Spinal cord (tissue), 9 donors: ENCODE measurements at regions not wholly inside any gene's neighbourhood (a gene's known extent, or its start where the extent isn't known, plus 50 kb on each side); places are given as distances from the start of the nearest gene placed in this dataset.

Source experiments
- DNase-seq, 6 donors: peaks; one replicate each; pipeline versions ENCODE4 v3.0.0 to v3.0.0-alpha.2; 2013 to 2015; ENCODE audit warnings: low spot score in 6 of 6, low read depth in 4 of 6
- H3K27ac ChIP-seq: one replicate; pipeline ENCODE4 v1.5.1; 2013; ENCODE audit warnings: low read depth, low read length, control low read depth
- H3K27me3 ChIP-seq: one replicate; pipeline ENCODE4 v1.6.1; 2013; ENCODE audit warnings: low read length; ENCODE audit not compliant: control insufficient read depth, insufficient read depth
- H3K36me3 ChIP-seq: one replicate; pipeline ENCODE4 v1.6.1; 2013; ENCODE audit warnings: low read length; ENCODE audit not compliant: control insufficient read depth, insufficient read depth
- H3K4me1 ChIP-seq: one replicate; pipeline ENCODE4 v1.6.1; 2013; ENCODE audit warnings: low read length; ENCODE audit not compliant: control insufficient read depth, insufficient read depth
- H3K4me3 ChIP-seq: one replicate; pipeline ENCODE4 v1.5.1; 2013; ENCODE audit warnings: low read depth, low read length, control low read depth
- H3K9me3 ChIP-seq: one replicate; pipeline ENCODE4 v1.6.1; 2013; ENCODE audit warnings: low read length; ENCODE audit not compliant: control insufficient read depth, insufficient read depth
- WGBS: methylation state at CpG from one replicate; pipeline ENCODE4 v1.1.5; 2013; ENCODE audit warnings: missing lambda C conversion rate; ENCODE audit not compliant: insufficient coverage; 5-methylcytosine and 5-hydroxymethylcytosine counted together
- donor health status: healthy.

GRCh38 chr1:79976287-79976686 lies 969.8 kb upstream of the ADGRL4 start:
- no peaks in the 10 kb centered on the region for H3K36me3 ChIP-seq
- H3K4me1 ChIP-seq, result no peaks in the 10 kb centered on the region
- no peaks in the 10 kb centered on the region for H3K27me3 ChIP-seq
- no peak overlapping the region for H3K27ac ChIP-seq
- WGBS, result 100% methylated on average over 1 of the region's 3 CpGs
- no peak overlapping the region for H3K4me3 ChIP-seq
- no peak for DNase-seq
- no peaks in the 10 kb centered on the region for H3K9me3 ChIP-seq

GRCh38 chr1:79974659-79975058 lies 968.1 kb upstream of the ADGRL4 start:
- Histone ChIP-seq H3K27me3 (no peaks in the 10 kb centered on the region), H3K4me1 (no peaks in the 10 kb centered on the region), H3K27ac (no peak overlapping the region), H3K36me3 (no peaks in the 10 kb centered on the region), H3K4me3 (no peak overlapping the region), H3K9me3 (no peaks in the 10 kb centered on the region)
- DNase-seq, result no peak
- 100% methylated on average over 3 of the region's 7 CpGs for WGBS

- no peak overlapping the region for H3K27ac ChIP-seq
- no peak overlapping the region for H3K4me3 ChIP-seq
- no peaks in the 10 kb centered on the region for H3K36me3 ChIP-seq
- H3K27me3 ChIP-seq, result no peaks in the 10 kb centered on the region
- H3K4me1 ChIP-seq, result no peaks in the 10 kb centered on the region
- peak in 3 of 6 donors; percentile 2 to 59 (median 31) for DNase-seq
- no CpG with 5 or more reads among the region's 2 CpGs for WGBS
- H3K9me3 ChIP-seq, result no peaks in the 10 kb centered on the region
Observed at GRCh38 chr1:79969886-79970285, 963.4 kb upstream of the ADGRL4 start.

- WGBS, result no CpG with 5 or more reads among the region's 2 CpGs
- H3K4me1 ChIP-seq, result no peaks in the 10 kb centered on the region
- H3K9me3 ChIP-seq, result no peaks in the 10 kb centered on the region
- no peaks in the 10 kb centered on the region for H3K36me3 ChIP-seq
- DNase-seq, result peak in 1 of 6 donors; percentile 19
- no peak overlapping the region for H3K27ac ChIP-seq
- no peaks in the 10 kb centered on the region for H3K27me3 ChIP-seq
- H3K4me3 ChIP-seq, result no peak overlapping the region
Observed at GRCh38 chr1:79966438-79966837, 959.9 kb upstream of the ADGRL4 start.

GRCh38 chr1:79959635-79960034 lies 953.1 kb upstream of the ADGRL4 start:
- no peak overlapping the region for H3K4me3 ChIP-seq
- no peaks in the 10 kb centered on the region for H3K9me3 ChIP-seq
- no peaks in the 10 kb centered on the region for H3K27me3 ChIP-seq
- H3K4me1 ChIP-seq, result no peaks in the 10 kb centered on the region
- WGBS, result 100% methylated on average over 1 of the region's 1 CpG
- H3K36me3 ChIP-seq, result no peaks in the 10 kb centered on the region
- no peak overlapping the region for H3K27ac ChIP-seq
- DNase-seq, result no peak

GRCh38 chr1:79955966-79956365 lies 949.4 kb upstream of the ADGRL4 start:
- WGBS, result no CpG with 5 or more reads among the region's 1 CpG

GRCh38 chr1:79950511-79950910 lies 944.0 kb upstream of the ADGRL4 start:
- no peaks in the 10 kb centered on the region for H3K9me3 ChIP-seq
- no peaks in the 10 kb centered on the region for H3K27me3 ChIP-seq
- whole genome bisulfite sequencing, result 80% methylated on average over 1 of the region's 3 CpGs
- H3K27ac ChIP-seq, result no peak overlapping the region
- H3K4me3 ChIP-seq, result no peak overlapping the region
- DNase-seq, result no peak
- H3K4me1 ChIP-seq, result no peaks in the 10 kb centered on the region
- H3K36me3 ChIP-seq, result no peaks in the 10 kb centered on the region

More at GRCh38 chr1:79955966-79956365, 949.4 kb upstream of the ADGRL4 start:
- Histone ChIP-seq H3K9me3 (no peaks in the 10 kb centered on the region), H3K36me3 (no peaks in the 10 kb centered on the region), H3K4me1 (no peaks in the 10 kb centered on the region), H3K27me3 (no peaks in the 10 kb centered on the region), H3K27ac (no peak overlapping the region), H3K4me3 (no peak overlapping the region)
- DNase-seq, result no peak

GRCh38 chr1:79945391-79945790 lies 938.9 kb upstream of the ADGRL4 start:
- no peak for DNase-seq
- no peak overlapping the region for H3K27ac ChIP-seq
- H3K27me3 ChIP-seq, result no peaks in the 10 kb centered on the region
- no peaks in the 10 kb centered on the region for H3K36me3 ChIP-seq
- H3K4me1 ChIP-seq, result no peaks in the 10 kb centered on the region
- H3K4me3 ChIP-seq, result no peak overlapping the region
- H3K9me3 ChIP-seq, result no peaks in the 10 kb centered on the region

- Histone ChIP-seq H3K36me3 (no peaks in the 10 kb centered on the region), H3K27ac (no peak overlapping the region), H3K9me3 (no peaks in the 10 kb centered on the region), H3K27me3 (no peaks in the 10 kb centered on the region), H3K4me3 (no peak overlapping the region), H3K4me1 (no peaks in the 10 kb centered on the region)
- no peak for DNase-seq
- no CpG with 5 or more reads among the region's 2 CpGs for WGBS
Observed at GRCh38 chr1:79929356-79929755, 922.8 kb upstream of the ADGRL4 start.

GRCh38 chr1:79928901-79929300 lies 922.4 kb upstream of the ADGRL4 start:
- H3K4me3 ChIP-seq, result no peak overlapping the region
- H3K36me3 ChIP-seq, result no peaks in the 10 kb centered on the region
- no peaks in the 10 kb centered on the region for H3K27me3 ChIP-seq
- no peak for DNase-seq
- WGBS, result 78% methylated on average over 2 of the region's 2 CpGs
- H3K4me1 ChIP-seq, result no peaks in the 10 kb centered on the region
- no peaks in the 10 kb centered on the region for H3K9me3 ChIP-seq
- no peak overlapping the region for H3K27ac ChIP-seq
